ENCODE measurements at regions not wholly inside any gene's neighbourhood (a gene's known extent, or its start where the extent isn't known, plus 50 kb on each side); places are given as distances from the start of the nearest gene placed in this dataset.

DNA sequence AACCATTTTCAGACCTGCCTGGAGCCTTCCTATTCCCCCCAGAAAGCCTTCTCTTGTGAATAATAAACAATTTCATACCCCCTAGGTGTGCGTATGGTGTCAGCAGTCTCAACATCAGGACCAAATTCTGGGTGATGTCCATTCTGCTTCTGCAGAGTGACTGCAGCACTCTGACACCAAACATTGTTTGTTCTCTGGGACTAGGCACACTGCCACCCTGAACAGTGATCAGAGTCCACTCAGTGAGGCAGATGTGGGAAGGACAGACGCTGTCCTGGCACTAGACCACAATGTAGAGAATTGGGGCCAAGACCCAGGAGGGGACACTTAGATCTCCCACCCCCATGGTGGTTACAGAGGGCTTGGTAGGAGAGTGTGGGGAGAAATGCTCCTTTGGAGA lies 175.1 kb downstream of the BACH1 start (continued):
- TF ChIP-seq, protein P1, sequence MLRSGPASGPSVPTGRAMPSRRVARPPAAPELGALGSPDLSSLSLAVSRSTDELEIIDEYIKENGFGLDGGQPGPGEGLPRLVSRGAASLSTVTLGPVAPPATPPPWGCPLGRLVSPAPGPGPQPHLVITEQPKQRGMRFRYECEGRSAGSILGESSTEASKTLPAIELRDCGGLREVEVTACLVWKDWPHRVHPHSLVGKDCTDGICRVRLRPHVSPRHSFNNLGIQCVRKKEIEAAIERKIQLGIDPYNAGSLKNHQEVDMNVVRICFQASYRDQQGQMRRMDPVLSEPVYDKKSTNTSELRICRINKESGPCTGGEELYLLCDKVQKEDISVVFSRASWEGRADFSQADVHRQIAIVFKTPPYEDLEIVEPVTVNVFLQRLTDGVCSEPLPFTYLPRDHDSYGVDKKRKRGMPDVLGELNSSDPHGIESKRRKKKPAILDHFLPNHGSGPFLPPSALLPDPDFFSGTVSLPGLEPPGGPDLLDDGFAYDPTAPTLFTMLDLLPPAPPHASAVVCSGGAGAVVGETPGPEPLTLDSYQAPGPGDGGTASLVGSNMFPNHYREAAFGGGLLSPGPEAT (IDR thresholded peaks at IDR 0.05; ENCODE audit: low read depth), result no peak
- TF ChIP-seq EZH2 (IDR thresholded peaks at IDR 0.05; ENCODE audit: borderline replicate concordance, control insufficient read depth, low read depth, low read length), result no peak
- no peak for TF ChIP-seq FOS (IDR thresholded peaks at IDR 0.05; ENCODE audit: borderline replicate concordance, extremely low read depth, insufficient read length)

GRCh38 chr21:29475329-29475728 lies 176.6 kb downstream of the BACH1 start:
- BruUV-seq (replicated peaks), result no TSS peak
- in situ Hi-C loops (cut with MboI), result no loop called here
- TF ChIP-seq BMI1 (IDR thresholded peaks at IDR 0.05; ENCODE audit: borderline replicate concordance) (no peak), IKZF2 (IDR thresholded peaks at IDR 0.05) (no peak), BCLAF1 (IDR thresholded peaks at IDR 0.05) (no peak), ZBTB40 (IDR thresholded peaks at IDR 0.05; ENCODE audit: borderline replicate concordance) (no peak), CREB1 (IDR thresholded peaks at IDR 0.05; ENCODE audit: low read depth) (no peak)
- TF ChIP-seq, protein P2, sequence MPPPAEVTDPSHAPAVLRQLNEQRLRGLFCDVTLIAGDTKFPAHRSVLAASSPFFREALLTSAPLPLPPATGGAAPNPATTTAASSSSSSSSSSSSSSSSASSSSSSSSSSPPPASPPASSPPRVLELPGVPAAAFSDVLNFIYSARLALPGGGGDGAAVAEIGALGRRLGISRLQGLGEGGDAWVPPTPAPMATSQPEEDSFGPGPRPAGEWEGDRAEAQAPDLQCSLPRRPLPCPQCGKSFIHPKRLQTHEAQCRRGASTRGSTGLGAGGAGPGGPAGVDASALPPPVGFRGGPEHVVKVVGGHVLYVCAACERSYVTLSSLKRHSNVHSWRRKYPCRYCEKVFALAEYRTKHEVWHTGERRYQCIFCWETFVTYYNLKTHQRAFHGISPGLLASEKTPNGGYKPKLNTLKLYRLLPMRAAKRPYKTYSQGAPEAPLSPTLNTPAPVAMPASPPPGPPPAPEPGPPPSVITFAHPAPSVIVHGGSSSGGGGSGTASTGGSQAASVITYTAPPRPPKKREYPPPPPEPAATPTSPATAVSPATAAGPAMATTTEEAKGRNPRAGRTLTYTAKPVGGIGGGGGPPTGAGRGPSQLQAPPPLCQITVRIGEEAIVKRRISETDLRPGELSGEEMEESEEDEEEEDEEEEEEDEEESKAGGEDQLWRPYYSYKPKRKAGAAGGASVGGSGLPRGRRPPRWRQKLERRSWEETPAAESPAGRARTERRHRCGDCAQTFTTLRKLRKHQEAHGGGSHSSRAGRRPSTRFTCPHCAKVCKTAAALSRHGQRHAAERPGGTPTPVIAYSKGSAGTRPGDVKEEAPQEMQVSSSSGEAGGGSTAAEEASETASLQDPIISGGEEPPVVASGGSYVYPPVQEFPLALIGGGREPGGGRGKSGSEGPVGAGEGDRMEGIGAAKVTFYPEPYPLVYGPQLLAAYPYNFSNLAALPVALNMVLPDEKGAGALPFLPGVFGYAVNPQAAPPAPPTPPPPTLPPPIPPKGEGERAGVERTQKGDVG (CRISPR knock-in tag; IDR thresholded peaks at IDR 0.05), result no peak

More at GRCh38 chr21:29475329-29475728, 176.6 kb downstream of the BACH1 start:
- Histone ChIP-seq H3K4me2 (ENCODE audit: control insufficient read depth, insufficient read depth) (no peak overlapping the region), H3K79me2 (ENCODE audit: control insufficient read depth, insufficient read depth, low read length) (no peaks in the 10 kb centered on the region), H4K20me1 (ENCODE audit: control insufficient read depth, insufficient read depth) (no peaks in the 10 kb centered on the region), H3K9me3 (replicated peaks; ENCODE audit: control insufficient read depth, insufficient read depth, low read length) (no peaks in the 10 kb centered on the region; the same call in 2 of the 3 replicates), H3K27me3 (replicated peaks in 1 of 2; ENCODE audit: control insufficient read depth in 2 of 2, insufficient read depth in 2 of 2, low read length in 1 of 2) (no peaks in the 10 kb centered on the region), H3K9ac (ENCODE audit: control insufficient read depth, insufficient read depth, low read length) (no peak overlapping the region), H3K27ac (ENCODE audit: control insufficient read depth, insufficient read depth) (no peak overlapping the region), H3K4me3 (no peak overlapping the region), H3K4me1 (ENCODE audit: control insufficient read depth, insufficient read depth, low read length) (0 out of 2 replicates have a peak, but pooled peaks cover 4% of the 10 kb centered on the region), H3K36me3 (ENCODE audit: control insufficient read depth in 2 of 2, insufficient read depth in 2 of 2, low read length in 1 of 2) (no peaks in the 10 kb centered on the region), H2AFZ (ENCODE audit: control insufficient read depth, low read depth, low read length) (no peak overlapping the region)
- CTCF ChIA-PET, result interaction anchor here (1.0 to 6.5 kb wide), 5 partner anchors 11 to 380 kb away, joined by 4 to 45 read pairs (median 14); no protein-coding TSS in a partner anchor
- POLR2A ChIA-PET, result interaction anchor here (0.6 to 0.9 kb wide), 2 partner anchors 35 to 1722 kb away, joined by 3 read pairs; no protein-coding TSS in a partner anchor
- 92% methylated on average over 2 of the region's 2 CpGs for WGBS (ENCODE audit: insufficient coverage, insufficient replicate concordance, low lambda C conversion rate, missing lambda C conversion rate)
- RAD21 ChIA-PET (ENCODE audit: unreplicated experiment), result no interaction called here
- SMC1A ChIA-PET (ENCODE audit: uncharacterized antibody, unreplicated experiment), result interaction anchor here (1.0 to 2.5 kb wide), 3 partner anchors 374 to 382 kb away, joined by 3 to 13 read pairs (median 6); no protein-coding TSS in a partner anchor
- DNase-seq (ENCODE audit: low read depth, low spot score) (no peak), ATAC-seq (no peak), FAIRE-seq (no peak)
- intact Hi-C loops (cut with micrococcal nuclease; ENCODE audit: unreplicated experiment), result loop anchor here (10.0 kb wide), 1 partner anchor 381 kb away; no protein-coding TSS in a partner anchor
